ENCODE measurements at regions not wholly inside any gene's neighbourhood (a gene's known extent, or its start where the extent isn't known, plus 50 kb on each side); places are given as distances from the start of the nearest gene placed in this dataset.

- TF ChIP-seq CTCF (IDR thresholded peaks at IDR 0.05) (no peak), POLR2AphosphoS5 (IDR thresholded peaks at IDR 0.05) (no peak)
Measured at GRCh38 chrX:1099146-1099770, 113.2 kb downstream of the CRLF2 start.

Data from breast epithelium (tissue), 3 donors.